ENCODE measurements at regions not wholly inside any gene's neighbourhood (a gene's known extent, or its start where the extent isn't known, plus 50 kb on each side); places are given as distances from the start of the nearest gene placed in this dataset.

- 83 to 89% (median 85%) methylated on average over 4 of the region's 4 CpGs for WGBS, 5 donors
- no peaks in the 10 kb centered on the region for H3K36me3 ChIP-seq
- no peaks in the 10 kb centered on the region for H3K4me1 ChIP-seq
- peaks cover 0 to 21% (median 7%) of the 10 kb centered on the region in 8 donors for H3K9me3 ChIP-seq
- TF ChIP-seq POLR2AphosphoS5 (IDR thresholded peaks at IDR 0.05) = no peak
- no peak for TF ChIP-seq POLR2A (IDR thresholded peaks at IDR 0.05)
- no peak for TF ChIP-seq CTCF (IDR thresholded peaks at IDR 0.05 in 8 of 11, conservative IDR thresholded peaks at IDR 0.05 in 3 of 11)
- intact Hi-C loops (cut with DNase I; ENCODE audit: low total_unique reads) = no loop called here
- H3K4me3 ChIP-seq = no peak overlapping the region
- no peak for DNase-seq
- peaks cover 0 to 34% (median 0%) of the 10 kb centered on the region in 7 donors for H3K27me3 ChIP-seq (replicated peaks in 1 of 7)
- no peak overlapping the region for H3K27ac ChIP-seq
Measured at GRCh38 chr17:45679426-45679825, 104.7 kb upstream of the CRHR1 start.

DNA sequence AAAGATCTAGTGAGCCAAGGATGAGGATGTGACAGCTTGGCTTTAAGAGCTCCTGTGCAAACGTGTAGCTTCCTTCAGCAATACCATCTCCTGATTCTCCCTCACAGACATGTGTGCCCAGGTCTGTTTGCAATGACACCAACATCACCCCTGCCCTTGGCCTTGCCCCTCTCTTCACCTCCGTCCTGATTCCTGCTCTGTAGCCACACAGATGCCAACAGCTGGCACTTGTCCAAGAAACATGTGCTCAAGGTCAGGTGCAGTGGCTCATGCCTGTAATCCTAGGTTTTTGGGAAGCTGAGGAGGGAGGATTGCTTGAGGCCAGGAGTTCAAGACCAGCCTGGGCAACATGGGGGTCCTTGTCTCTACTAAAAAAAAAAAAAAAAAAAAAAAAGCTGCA, 103.8 kb upstream of the CRHR1 start:
- WGBS, 5 donors = 42 to 79% (median 63%) methylated on average over 2 of the region's 2 CpGs
- intact Hi-C loops (cut with DNase I; ENCODE audit: low total_unique reads) = no loop called here
- Histone ChIP-seq H3K4me3 (no peak overlapping the region), H3K27me3 (replicated peaks in 1 of 7) (peaks cover 0 to 35% (median 0%) of the 10 kb centered on the region in 7 donors), H3K9me3 (peaks cover 0 to 17% (median 7%) of the 10 kb centered on the region in 8 donors), H3K4me1 (no peaks in the 10 kb centered on the region), H3K36me3 (no peaks in the 10 kb centered on the region), H3K27ac (no peak overlapping the region)
- TF ChIP-seq POLR2A (IDR thresholded peaks at IDR 0.05) = no peak
- no peak for TF ChIP-seq POLR2AphosphoS5 (IDR thresholded peaks at IDR 0.05)
- no peak for TF ChIP-seq CTCF (IDR thresholded peaks at IDR 0.05 in 8 of 11, conservative IDR thresholded peaks at IDR 0.05 in 3 of 11)
- DNase-seq = no peak

DNA sequence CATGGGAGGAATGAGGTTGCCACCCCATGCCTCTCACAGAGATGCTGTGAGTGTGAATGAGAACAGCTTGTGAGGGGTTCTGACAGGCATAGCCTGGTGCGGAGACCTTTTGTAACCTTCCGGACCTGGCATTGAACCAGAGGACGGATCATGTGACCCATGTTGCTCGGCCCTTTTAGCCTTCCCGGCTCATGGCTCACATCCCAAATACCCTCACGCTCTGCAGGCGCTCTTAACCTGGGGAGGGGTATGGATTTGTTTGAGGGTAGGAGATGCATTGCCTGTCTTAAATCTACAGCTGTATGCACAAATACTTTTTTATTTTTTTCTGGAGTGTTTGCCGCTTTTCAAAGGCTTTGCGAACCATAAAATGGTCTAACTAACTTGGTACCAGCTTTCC, 102.4 kb upstream of the CRHR1 start:
- no peak for DNase-seq
- Histone ChIP-seq H3K4me1 (no peaks in the 10 kb centered on the region), H3K36me3 (no peaks in the 10 kb centered on the region), H3K27me3 (replicated peaks in 1 of 7) (peaks cover 0 to 39% (median 0%) of the 10 kb centered on the region in 7 donors), H3K27ac (no peak overlapping the region), H3K4me3 (no peak overlapping the region), H3K9me3 (peaks cover 0 to 10% (median 0%) of the 10 kb centered on the region in 8 donors)
- 71 to 84% (median 77%) methylated on average over 9 of the region's 9 CpGs for WGBS, 5 donors
- TF ChIP-seq POLR2AphosphoS5 (IDR thresholded peaks at IDR 0.05) = no peak
- intact Hi-C loops (cut with DNase I; ENCODE audit: low total_unique reads) = no loop called here

DNA sequence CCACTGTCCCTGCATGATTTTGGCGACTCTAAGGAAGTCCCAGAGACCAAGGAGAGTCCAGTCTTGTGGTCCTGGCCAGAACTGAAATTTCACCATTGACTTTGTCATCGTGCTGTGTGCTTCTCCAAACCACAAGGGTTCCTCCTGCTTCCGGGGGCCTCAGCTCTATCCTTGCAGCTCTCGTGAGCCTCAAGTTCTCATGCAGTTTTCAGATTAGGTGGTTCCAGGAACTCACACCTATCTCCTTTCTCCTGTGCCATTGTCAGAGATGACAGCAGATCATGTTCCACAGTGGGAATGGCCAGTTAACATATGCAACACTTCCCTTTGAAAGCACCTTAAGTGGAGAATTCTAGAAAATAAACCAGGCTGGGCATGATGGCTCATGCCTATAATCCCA, 97.9 kb upstream of the CRHR1 start:
- TF ChIP-seq CTCF (IDR thresholded peaks at IDR 0.05 in 8 of 11, conservative IDR thresholded peaks at IDR 0.05 in 3 of 11) (no peak), POLR2A (IDR thresholded peaks at IDR 0.05) (no peak), POLR2AphosphoS5 (IDR thresholded peaks at IDR 0.05) (no peak)
- Histone ChIP-seq H3K27me3 (replicated peaks in 1 of 7) (peaks cover 0 to 43% (median 11%) of the 10 kb centered on the region in 7 donors), H3K9me3 (no peaks in the 10 kb centered on the region), H3K4me3 (no peak overlapping the region), H3K36me3 (no peaks in the 10 kb centered on the region), H3K27ac (no peak overlapping the region), H3K4me1 (no peaks in the 10 kb centered on the region)
- no peak for DNase-seq
- intact Hi-C loops (cut with DNase I; ENCODE audit: low total_unique reads) = no loop called here
- WGBS, 5 donors = 58 to 82% (median 71%) methylated on average over 4 of the region's 4 CpGs

- H3K27ac ChIP-seq = no peak overlapping the region
- 80 to 96% (median 92%) methylated on average over 2 of the region's 2 CpGs for WGBS, 5 donors
- TF ChIP-seq POLR2A (IDR thresholded peaks at IDR 0.05) (no peak), CTCF (IDR thresholded peaks at IDR 0.05 in 8 of 11, conservative IDR thresholded peaks at IDR 0.05 in 3 of 11) (no peak), POLR2AphosphoS5 (IDR thresholded peaks at IDR 0.05) (no peak)
- no peaks in the 10 kb centered on the region for H3K9me3 ChIP-seq
- no peak for DNase-seq
- intact Hi-C loops (cut with DNase I; ENCODE audit: low total_unique reads) = no loop called here
- no peaks in the 10 kb centered on the region for H3K4me1 ChIP-seq
- H3K4me3 ChIP-seq = no peak overlapping the region
- H3K27me3 ChIP-seq (replicated peaks in 1 of 7) = peaks cover 0 to 44% (median 11%) of the 10 kb centered on the region in 7 donors
- H3K36me3 ChIP-seq = no peaks in the 10 kb centered on the region
Measured at GRCh38 chr17:45687594-45687993, 96.5 kb upstream of the CRHR1 start.
